SK-N-SH (cell line): ENCODE measurements at regions not wholly inside any gene's neighbourhood (a gene's known extent, or its start where the extent isn't known, plus 50 kb on each side); places are given as distances from the start of the nearest gene placed in this dataset.
"Not testable (repeated sequence)": the region's sequence is repeated elsewhere in the genome, so short reads cannot be mapped to it uniquely, and the experiment has no call there.

Source experiments
- CTCF ChIA-PET: fragments of 300-600, 350-600 bp; formaldehyde crosslinking; extraction: SDS; loops from one replicate; lab custom pipeline; 2021; lab: Yijun Ruan, JAX
- POLR2A ChIA-PET: fragments of 350-600 bp; sonication (Branson Sonifier 250); formaldehyde crosslinking; extraction: SDS; loops from one replicate; lab custom pipeline; 2020; ENCODE audit warnings: antibody characterized with exemption, inconsistent platforms; lab: Yijun Ruan, JAX
- DNase-seq: peaks from one replicate; pipeline ENCODE4 v3.0.0; 2012
- H2AFZ ChIP-seq: fragments of 200-600 bp; sonication (generic); 2 replicates; pipeline ENCODE4 v1.8.1; 2016; ENCODE audit warnings: antibody characterized with exemption, mild to moderate bottlenecking, low read depth
- H3F3A ChIP-seq: fragments of 200-600 bp; sonication (generic); replicated peaks from 2 replicates; pipeline ENCODE3; 2016; ENCODE audit warnings: antibody characterized with exemption, mild to moderate bottlenecking; ENCODE audit not compliant: insufficient read depth
- H3K27ac ChIP-seq, 2 experiments: fragments of 200-500 bp in 1 of 2; fragments of 200-600 bp in 1 of 2; sonication (Bioruptor generic) in 1 of 2; sonication (generic), shearing (Covaris generic) in 1 of 2; 2 replicates each; pipeline versions ENCODE4 v1.5.1 to v1.6.1; 2014 to 2016; ENCODE audit warnings: low read depth in 2 of 2, inconsistent platforms in 1 of 2, low read length in 1 of 2, mild to moderate bottlenecking in 1 of 2, mixed read lengths in 1 of 2
- H3K27me3 ChIP-seq: fragments of 200-600 bp; sonication (generic), shearing (Covaris generic); 2 replicates; pipeline ENCODE4 v1.6.1; 2016; ENCODE audit warnings: mixed run types; ENCODE audit not compliant: insufficient read depth
- H3K36me3 ChIP-seq, 2 experiments: fragments of 200-500 bp in 1 of 2; fragments of 200-600 bp in 1 of 2; sonication (Bioruptor generic) in 1 of 2; sonication (generic) in 1 of 2; replicated peaks in 1 of 2; 2 replicates each; pipeline versions ENCODE3 to v1.5.1; 2014 to 2016; ENCODE audit warnings: low read length in 1 of 2, mild to moderate bottlenecking in 1 of 2; ENCODE audit not compliant: insufficient read depth in 2 of 2, control insufficient read depth in 1 of 2
- H3K4me1 ChIP-seq, 2 experiments: fragments of 200-500 bp in 1 of 2; fragments of 200-600 bp in 1 of 2; sonication (Bioruptor generic) in 1 of 2; sonication (generic), shearing (Covaris generic) in 1 of 2; 2 replicates each; pipeline versions ENCODE4 v1.5.1 to v1.6.1; 2014 to 2016; ENCODE audit warnings: low read depth in 1 of 2, low read length in 1 of 2, mixed run types in 1 of 2; ENCODE audit not compliant: insufficient read depth in 2 of 2, control insufficient read depth in 1 of 2
- H3K4me2 ChIP-seq: fragments of 200-600 bp; sonication (generic), shearing (Covaris generic); 2 replicates; pipeline ENCODE4 v1.6.1; 2017; ENCODE audit warnings: mixed run types
- H3K4me3 ChIP-seq, 2 experiments: fragments of 200-500 bp in 1 of 2; fragments of 200-600 bp in 1 of 2; sonication (Bioruptor generic) in 1 of 2; sonication (generic), shearing (Covaris generic) in 1 of 2; 2 replicates each; pipeline versions ENCODE4 v1.5.1 to v1.8.1; 2014 to 2016; ENCODE audit warnings: low read depth in 2 of 2, inconsistent platforms in 1 of 2, low read length in 1 of 2, mild to moderate bottlenecking in 1 of 2, mixed read lengths in 1 of 2, moderate library complexity in 1 of 2
- H3K79me2 ChIP-seq: fragments of 200-600 bp; sonication (generic); 2 replicates; pipeline ENCODE4 v1.8.1; 2017; ENCODE audit warnings: mild to moderate bottlenecking; ENCODE audit not compliant: insufficient read depth
- H3K9ac ChIP-seq: fragments of 200-600 bp; sonication (generic); 2 replicates; pipeline ENCODE4 v1.6.1; 2017; ENCODE audit warnings: mixed run types
- H3K9me2 ChIP-seq: fragments of 200-600 bp; sonication (generic); 2 replicates; pipeline ENCODE4 v1.6.1; 2017; ENCODE audit warnings: mixed run types
- H3K9me3 ChIP-seq: fragments of 200-600 bp; sonication (generic); 2 replicates; pipeline ENCODE4 v1.6.1; 2017; ENCODE audit warnings: mixed run types, mild to moderate bottlenecking, moderate library complexity
- H4K20me1 ChIP-seq: fragments of 200-600 bp; sonication (generic); 2 replicates; pipeline ENCODE4 v1.6.1; 2017; ENCODE audit warnings: mild to moderate bottlenecking, mixed run types; ENCODE audit not compliant: insufficient read depth
- CHD2 ChIP-seq: fragments of 150-350 bp; IDR thresholded peaks from 2 replicates; pipeline ENCODE4 v1.6.1; 2018; ENCODE audit warnings: low read length; ENCODE audit not compliant: partially characterized antibody
- EP300 ChIP-seq, 2 experiments: IDR thresholded peaks; 2 replicates each; pipeline versions ENCODE4 v1.4.0 to v1.6.1; 2012; ENCODE audit warnings: borderline replicate concordance in 1 of 2, low read depth in 1 of 2, low read length in 1 of 2
- EZH2phosphoT487 ChIP-seq: fragments of 200-600 bp; sonication (generic); IDR thresholded peaks from 2 replicates; pipeline ENCODE4 v1.6.1; 2017; ENCODE audit warnings: low read depth, mixed run types, mild to moderate bottlenecking, antibody characterized with exemption, moderate library complexity, borderline replicate concordance
- JUND ChIP-seq: IDR thresholded peaks from 2 replicates; pipeline ENCODE4 v1.4.0; 2012
- MAX ChIP-seq: IDR thresholded peaks from 2 replicates; pipeline ENCODE4 v1.4.0; 2012; ENCODE audit warnings: low read depth
- MEF2A ChIP-seq: IDR thresholded peaks from 2 replicates; pipeline ENCODE4 v1.4.0; 2012; ENCODE audit warnings: low read depth, borderline replicate concordance
- MXI1 ChIP-seq: IDR thresholded peaks from 2 replicates; pipeline ENCODE4 v1.6.1; 2012; ENCODE audit warnings: mild to moderate bottlenecking, low read depth, low read length, improper control_type of control experiment
- NFIC ChIP-seq: IDR thresholded peaks from 2 replicates; pipeline ENCODE4 v1.4.0; 2012; ENCODE audit warnings: borderline replicate concordance
- RCOR1 ChIP-seq: fragments of 150-350 bp; IDR thresholded peaks from 2 replicates; pipeline ENCODE4 v1.6.1; 2017; ENCODE audit warnings: antibody characterized with exemption, low read length
- REST ChIP-seq: IDR thresholded peaks from 2 replicates; pipeline ENCODE4 v1.6.1; 2012; ENCODE audit warnings: mild to moderate bottlenecking, low read depth, low read length, moderate library complexity
- RXRA ChIP-seq: IDR thresholded peaks from 2 replicates; pipeline ENCODE4 v1.4.0; 2012; ENCODE audit warnings: low read depth, mild to moderate bottlenecking, borderline replicate concordance
- SMC3 ChIP-seq: IDR thresholded peaks from 2 replicates; pipeline ENCODE4 v1.6.1; 2012; ENCODE audit warnings: low read depth, low read length, improper control_type of control experiment
- USF1 ChIP-seq: IDR thresholded peaks from 2 replicates; pipeline ENCODE4 v1.4.0; 2012; ENCODE audit warnings: low read depth, borderline replicate concordance
- USF2 ChIP-seq: fragments of 150-350 bp; IDR thresholded peaks from 2 replicates; pipeline ENCODE4 v1.6.1; 2017; ENCODE audit warnings: antibody characterized with exemption, low read length, low read depth, borderline replicate concordance
- YY1 ChIP-seq: IDR thresholded peaks from 2 replicates; pipeline ENCODE4 v1.4.0; 2012; ENCODE audit warnings: low read depth, mild to moderate bottlenecking
- ZBTB33 ChIP-seq: IDR thresholded peaks from 2 replicates; pipeline ENCODE4 v1.4.0; 2012; ENCODE audit warnings: low read depth, borderline replicate concordance
- WGBS: methylation state at CpG from one replicate; pipeline ENCODE4 v1.1.6; 2017; ENCODE audit warnings: low lambda C conversion rate; 5-methylcytosine and 5-hydroxymethylcytosine counted together

GRCh38 chr21:20292280-20292679, 705.9 kb upstream of the NCAM2 start:
- no peaks in the 10 kb centered on the region for H3K9me3 ChIP-seq
- CTCF ChIA-PET: no interaction called here
- 12% methylated on average over 2 of the region's 2 CpGs for WGBS
- H3K27me3 ChIP-seq: no peaks in the 10 kb centered on the region
- H3K4me2 ChIP-seq: no peak overlapping the region
- H3K9me2 ChIP-seq: no peaks in the 10 kb centered on the region
- H3K4me1 ChIP-seq: no peaks in the 10 kb centered on the region
- no peak overlapping the region for H3K4me3 ChIP-seq
- no peaks in the 10 kb centered on the region for H3F3A ChIP-seq
- POLR2A ChIA-PET: no interaction called here
- no peak overlapping the region for H3K27ac ChIP-seq
- no peak overlapping the region for H2AFZ ChIP-seq
- no peaks in the 10 kb centered on the region for H4K20me1 ChIP-seq
- H3K9ac ChIP-seq: no peak overlapping the region
- TF ChIP-seq EZH2phosphoT487 (no peak), EP300 (IDR thresholded peaks at IDR 0.05; ENCODE audit: borderline replicate concordance in 1 of 2, low read depth in 1 of 2, low read length in 1 of 2) (no peak), MEF2A (no peak), CHD2 (no peak)
- no peaks in the 10 kb centered on the region for H3K36me3 ChIP-seq
- DNase-seq: no peak
- no peaks in the 10 kb centered on the region for H3K79me2 ChIP-seq

- H3K9me3 ChIP-seq, H3K4me3 ChIP-seq, H3K9ac ChIP-seq, H3K9me2 ChIP-seq, H2AFZ ChIP-seq, DNase-seq, H3K27ac ChIP-seq, H3K4me2 ChIP-seq, POLR2A ChIA-PET, CTCF ChIA-PET, H3K4me1 ChIP-seq, H4K20me1 ChIP-seq, H3F3A ChIP-seq, H3K79me2 ChIP-seq, H3K36me3 ChIP-seq, H3K27me3 ChIP-seq: not testable (repeated sequence)
- WGBS: 13% methylated on average over 5 of the region's 5 CpGs
Measured at GRCh38 chr21:20292854-20293253, 705.4 kb upstream of the NCAM2 start.

- H3K9me2 ChIP-seq: no peaks in the 10 kb centered on the region
- H3K4me3 ChIP-seq: no peak overlapping the region
- no peak overlapping the region for H2AFZ ChIP-seq
- DNase-seq: no peak
- H4K20me1 ChIP-seq: no peaks in the 10 kb centered on the region
- CTCF ChIA-PET: no interaction called here
- no peaks in the 10 kb centered on the region for H3K9me3 ChIP-seq
- H3K79me2 ChIP-seq: no peaks in the 10 kb centered on the region
- no peaks in the 10 kb centered on the region for H3K36me3 ChIP-seq
- no peaks in the 10 kb centered on the region for H3F3A ChIP-seq
- no peak overlapping the region for H3K9ac ChIP-seq
- POLR2A ChIA-PET: no interaction called here
- no peak overlapping the region for H3K4me2 ChIP-seq
- no peaks in the 10 kb centered on the region for H3K27me3 ChIP-seq
- WGBS: 2% methylated on average over 1 of the region's 1 CpG
- no peak overlapping the region for H3K27ac ChIP-seq
- H3K4me1 ChIP-seq: no peaks in the 10 kb centered on the region
- TF ChIP-seq MAX: no peak
- TF ChIP-seq REST: no peak
- TF ChIP-seq SMC3: no peak
- TF ChIP-seq RXRA: no peak
- TF ChIP-seq RCOR1: no peak
- TF ChIP-seq USF1: no peak
- TF ChIP-seq NFIC: no peak
- no peak for TF ChIP-seq YY1
- TF ChIP-seq MEF2A: no peak
- TF ChIP-seq JUND: no peak
- TF ChIP-seq USF2: no peak
- TF ChIP-seq MXI1: no peak
- TF ChIP-seq ZBTB33: no peak
Measured at GRCh38 chr21:20301395-20301794, 696.8 kb upstream of the NCAM2 start.
